Stomach (tissue), 8 donors: ENCODE measurements at regions not wholly inside any gene's neighbourhood (a gene's known extent, or its start where the extent isn't known, plus 50 kb on each side); places are given as distances from the start of the nearest gene placed in this dataset.

Source experiments
- DNase-seq, 2 donors: peaks; one replicate each; pipeline versions ENCODE4 v3.0.0 to v3.0.0-alpha.2; 2013 to 2019
- H3K27ac ChIP-seq, 5 donors: fragments of 200-600 bp in 4 of 5; sonication (generic) in 4 of 5; one replicate each; pipeline ENCODE4 v1.5.1; 2013 to 2019; ENCODE audit warnings: mild to moderate bottlenecking in 1 of 5, moderate library complexity in 1 of 5
- H3K27me3 ChIP-seq, 3 donors: fragments of 200-600 bp; sonication (generic); one replicate each; pipeline ENCODE4 v1.5.1; 2017 to 2019; ENCODE audit warnings: mixed run types in 1 of 3
- H3K36me3 ChIP-seq, 4 donors: fragments of 200-600 bp; sonication (generic); 1 replicate in 3 of 4; 2 replicates in 1 of 4; pipeline ENCODE4 v1.5.1; 2016 to 2019
- H3K4me1 ChIP-seq, 4 donors: fragments of 200-600 bp; sonication (generic); one replicate each; pipeline ENCODE4 v1.5.1; 2016 to 2019
- H3K4me3 ChIP-seq, 4 donors: fragments of 200-600 bp; sonication (generic) in 3 of 4; one replicate each; pipeline ENCODE4 v1.5.1; 2016 to 2019; ENCODE audit warnings: mild to moderate bottlenecking in 1 of 4
- H3K9me3 ChIP-seq, 4 donors: fragments of 200-600 bp; sonication (generic); one replicate each; pipeline ENCODE4 v1.5.1; 2016 to 2019
- EP300 ChIP-seq: sonication (generic); formaldehyde crosslinking; IDR thresholded peaks from one replicate; pipeline ENCODE4 v1.6.1; 2017; ENCODE audit warnings: antibody characterized with exemption
- POLR2A ChIP-seq, 4 donors: fragments of 450-650 bp; IDR thresholded peaks; one replicate each; pipeline ENCODE4 v1.6.1; 2016; ENCODE audit warnings: antibody characterized with exemption in 4 of 4, control low read depth in 2 of 4, mild to moderate bottlenecking in 1 of 4, moderate library complexity in 1 of 4
- POLR2AphosphoS5 ChIP-seq, 3 donors: sonication (generic); formaldehyde crosslinking; IDR thresholded peaks; one replicate each; pipeline ENCODE4 v1.6.1; 2016; ENCODE audit warnings: antibody characterized with exemption in 3 of 3
- WGBS, 5 donors: extraction: QIAGEN DNeasy Blood & Tissue Kit in 3 of 5; methylation state at CpG; one replicate each; pipeline versions ENCODE4 v1.1.5 to v1.1.7; 2013 to 2018; 5-methylcytosine and 5-hydroxymethylcytosine counted together
- intact Hi-C: fragments of 100-400 bp; cut with DNase I; formaldehyde crosslinking; loops from one replicate; pipeline ENCODE4 v1.15.1; 2023; ENCODE audit warnings: low total_unique reads
- TF ChIP-seq, protein P1 (sequence below), 7 experiments: fragments of 450-650 bp in 4 of 7; fragments of 200-600 bp in 3 of 7; sonication (generic) in 3 of 7; IDR thresholded peaks; one replicate each; pipeline ENCODE4 v1.5.1; 2016 to 2019; ENCODE audit warnings: antibody characterized with exemption in 7 of 7, control low read depth in 2 of 7, mild to moderate bottlenecking in 1 of 7
- donor health status: healthy with polysubstance abuse.
- donor health status: Bipolar disorder and iron deficiency.
- donor health status: healthy.

DNA sequence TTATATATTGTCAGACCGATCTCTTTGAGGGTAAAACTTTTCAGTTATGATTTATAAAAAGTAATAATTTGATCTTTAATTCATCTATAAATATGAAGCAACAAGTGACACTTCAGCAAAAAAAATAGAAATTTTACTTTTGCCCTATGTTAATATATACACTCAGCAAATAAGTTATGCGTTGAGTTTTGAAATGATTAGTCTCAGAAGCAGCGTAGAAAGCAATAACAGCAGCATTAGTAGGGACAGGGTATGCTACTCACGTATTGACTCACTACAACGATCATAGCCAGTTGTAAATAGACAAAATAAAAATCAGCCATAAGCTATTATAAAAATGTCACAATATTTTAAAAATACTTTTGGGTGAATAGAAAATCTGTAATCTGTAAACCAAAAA lies 1229.2 kb downstream of the ADGRL3 start:
- 84 to 95% (median 89%) methylated on average over 5 of the region's 5 CpGs for WGBS, 5 donors
- Histone ChIP-seq H3K4me1 (no peaks in the 10 kb centered on the region), H3K4me3 (no peak overlapping the region), H3K9me3 (peaks cover 0 to 6% (median 2%) of the 10 kb centered on the region in 4 donors), H3K36me3 (no peaks in the 10 kb centered on the region), H3K27ac (no peak overlapping the region), H3K27me3 (no peaks in the 10 kb centered on the region)
- intact Hi-C loops, result no loop called here
- no peak for TF ChIP-seq POLR2AphosphoS5 (IDR thresholded peaks at IDR 0.05)
- no peak for TF ChIP-seq EP300
- no peak for TF ChIP-seq POLR2A (IDR thresholded peaks at IDR 0.05)
- TF ChIP-seq, protein P1, sequence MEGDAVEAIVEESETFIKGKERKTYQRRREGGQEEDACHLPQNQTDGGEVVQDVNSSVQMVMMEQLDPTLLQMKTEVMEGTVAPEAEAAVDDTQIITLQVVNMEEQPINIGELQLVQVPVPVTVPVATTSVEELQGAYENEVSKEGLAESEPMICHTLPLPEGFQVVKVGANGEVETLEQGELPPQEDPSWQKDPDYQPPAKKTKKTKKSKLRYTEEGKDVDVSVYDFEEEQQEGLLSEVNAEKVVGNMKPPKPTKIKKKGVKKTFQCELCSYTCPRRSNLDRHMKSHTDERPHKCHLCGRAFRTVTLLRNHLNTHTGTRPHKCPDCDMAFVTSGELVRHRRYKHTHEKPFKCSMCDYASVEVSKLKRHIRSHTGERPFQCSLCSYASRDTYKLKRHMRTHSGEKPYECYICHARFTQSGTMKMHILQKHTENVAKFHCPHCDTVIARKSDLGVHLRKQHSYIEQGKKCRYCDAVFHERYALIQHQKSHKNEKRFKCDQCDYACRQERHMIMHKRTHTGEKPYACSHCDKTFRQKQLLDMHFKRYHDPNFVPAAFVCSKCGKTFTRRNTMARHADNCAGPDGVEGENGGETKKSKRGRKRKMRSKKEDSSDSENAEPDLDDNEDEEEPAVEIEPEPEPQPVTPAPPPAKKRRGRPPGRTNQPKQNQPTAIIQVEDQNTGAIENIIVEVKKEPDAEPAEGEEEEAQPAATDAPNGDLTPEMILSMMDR (IDR thresholded peaks at IDR 0.05), result no peak
- no peak for DNase-seq

DNA sequence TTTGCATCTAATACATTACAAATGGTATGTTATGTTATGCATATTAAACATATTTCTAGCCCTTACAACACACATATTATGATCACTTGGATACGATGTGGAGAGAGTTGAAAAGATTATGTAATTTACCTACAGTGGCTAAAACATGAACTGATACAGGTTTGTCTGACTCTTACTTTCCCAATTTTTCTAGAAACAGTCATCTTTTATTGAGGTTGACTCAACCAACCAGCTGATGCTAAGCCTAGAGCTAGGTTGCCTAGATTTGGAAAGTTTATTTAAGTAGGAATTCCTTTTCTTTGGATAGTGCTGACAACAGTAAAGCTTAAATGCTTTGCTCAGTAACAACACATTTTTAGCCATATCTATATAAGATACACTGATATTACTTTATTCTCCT lies 1215.1 kb downstream of the ADGRL3 start:
- H3K4me1 ChIP-seq, result no peaks in the 10 kb centered on the region
- H3K27me3 ChIP-seq, result no peaks in the 10 kb centered on the region
- no peak overlapping the region for H3K27ac ChIP-seq
- intact Hi-C loops, result no loop called here
- no peak for DNase-seq
- TF ChIP-seq, protein P1 (IDR thresholded peaks at IDR 0.05), result no peak
- TF ChIP-seq POLR2A (IDR thresholded peaks at IDR 0.05) (no peak), POLR2AphosphoS5 (IDR thresholded peaks at IDR 0.05) (no peak), EP300 (no peak)
- H3K4me3 ChIP-seq, result no peak overlapping the region
- WGBS, 5 donors, result 77 to 96% (median 81%) methylated on average over 1 of the region's 1 CpG
- no peaks in the 10 kb centered on the region for H3K36me3 ChIP-seq
- no peaks in the 10 kb centered on the region for H3K9me3 ChIP-seq

DNA sequence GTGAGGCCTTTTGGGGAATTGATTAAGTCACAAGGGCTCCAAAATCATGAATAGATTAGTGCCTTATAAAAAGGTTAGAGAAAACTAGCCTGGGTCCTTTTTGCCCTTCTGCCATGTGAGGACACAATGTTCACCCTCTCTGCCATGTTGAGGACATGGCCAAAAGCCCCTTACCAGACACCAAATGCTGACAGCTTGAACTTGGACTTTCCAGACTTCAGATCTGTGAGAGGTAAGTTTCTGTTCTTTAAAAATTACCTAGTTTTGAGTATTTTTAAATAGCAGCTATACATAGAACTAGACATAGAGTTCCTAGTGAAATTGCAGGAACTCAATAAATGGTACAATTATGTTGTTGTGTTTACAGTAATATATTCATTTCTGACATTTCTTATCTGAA lies 1214.4 kb downstream of the ADGRL3 start:
- TF ChIP-seq POLR2A (IDR thresholded peaks at IDR 0.05) (no peak), EP300 (no peak), POLR2AphosphoS5 (IDR thresholded peaks at IDR 0.05) (no peak)
- TF ChIP-seq, protein P1 (IDR thresholded peaks at IDR 0.05), result no peak
- H3K4me3 ChIP-seq, result no peak overlapping the region
- no peaks in the 10 kb centered on the region for H3K9me3 ChIP-seq
- no peak for DNase-seq
- no peaks in the 10 kb centered on the region for H3K27me3 ChIP-seq
- no peaks in the 10 kb centered on the region for H3K4me1 ChIP-seq
- intact Hi-C loops, result no loop called here
- no peaks in the 10 kb centered on the region for H3K36me3 ChIP-seq
- H3K27ac ChIP-seq, result no peak overlapping the region

DNA sequence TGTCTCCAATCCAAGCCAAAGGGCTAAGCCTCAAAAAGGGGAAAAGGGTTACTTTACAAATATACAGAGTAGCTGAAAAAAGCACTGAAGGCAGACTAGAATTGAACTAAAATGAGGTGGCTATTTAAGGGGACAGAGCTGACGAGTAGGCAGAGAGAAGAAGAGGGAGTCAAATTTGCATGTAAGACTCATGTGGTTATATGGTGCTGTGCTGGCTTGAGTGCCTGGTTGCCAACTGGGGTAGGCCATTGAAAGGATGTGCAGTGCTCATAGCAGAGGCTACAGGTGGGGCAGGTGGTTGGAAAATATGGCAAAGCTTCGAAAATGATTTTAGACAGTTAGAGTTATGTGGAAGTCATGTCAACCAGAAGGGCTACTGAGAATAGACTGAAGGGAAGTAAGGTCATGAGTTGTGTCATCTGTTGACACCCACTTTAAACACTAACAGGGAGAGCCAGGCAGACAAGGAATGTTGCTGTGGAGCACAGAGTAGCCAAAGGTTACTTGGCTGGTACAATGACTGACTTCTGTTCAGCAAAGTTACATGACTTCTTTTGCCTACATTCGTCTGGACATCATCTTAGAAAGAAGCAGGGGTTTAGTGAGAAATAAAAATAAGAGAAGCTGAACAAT lies 1210.4 kb downstream of the ADGRL3 start:
- Histone ChIP-seq H3K27ac (no peak overlapping the region), H3K36me3 (no peaks in the 10 kb centered on the region), H3K4me3 (no peak overlapping the region), H3K27me3 (no peaks in the 10 kb centered on the region), H3K4me1 (no peaks in the 10 kb centered on the region), H3K9me3 (no peaks in the 10 kb centered on the region)
- DNase-seq, result no peak
- intact Hi-C loops, result no loop called here
- TF ChIP-seq, protein P1 (IDR thresholded peaks at IDR 0.05), result no peak
- TF ChIP-seq POLR2AphosphoS5 (IDR thresholded peaks at IDR 0.05), result no peak
- no peak for TF ChIP-seq POLR2A (IDR thresholded peaks at IDR 0.05)
- no peak for TF ChIP-seq EP300
- WGBS, 5 donors, result 77 to 80% (median 79%) methylated on average over 3 of the region's 3 CpGs
